ENCODE measurements at regions not wholly inside any gene's neighbourhood (a gene's known extent, or its start where the extent isn't known, plus 50 kb on each side); places are given as distances from the start of the nearest gene placed in this dataset.

DNA sequence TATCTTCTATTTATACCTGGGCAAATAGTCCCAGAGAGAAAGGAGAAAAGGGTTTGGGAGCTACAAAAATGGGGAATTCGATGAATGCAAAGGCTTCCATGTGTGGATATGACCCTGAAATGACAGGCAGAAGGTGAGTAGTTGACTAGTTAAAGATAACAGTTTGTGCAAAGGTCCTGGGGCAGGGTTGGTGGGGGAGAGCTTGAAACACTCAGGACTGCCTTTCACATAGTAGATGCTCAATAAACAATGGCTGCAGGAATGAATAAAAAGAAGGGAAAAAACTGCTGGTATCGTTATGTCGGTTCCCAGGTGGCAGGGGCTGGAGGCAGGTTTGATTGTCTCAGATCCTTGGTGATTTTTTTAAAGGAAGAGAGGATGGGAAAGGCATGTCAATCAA, 445.5 kb downstream of the HAPSTR1 start:
- DNase-seq: no peak

DNA sequence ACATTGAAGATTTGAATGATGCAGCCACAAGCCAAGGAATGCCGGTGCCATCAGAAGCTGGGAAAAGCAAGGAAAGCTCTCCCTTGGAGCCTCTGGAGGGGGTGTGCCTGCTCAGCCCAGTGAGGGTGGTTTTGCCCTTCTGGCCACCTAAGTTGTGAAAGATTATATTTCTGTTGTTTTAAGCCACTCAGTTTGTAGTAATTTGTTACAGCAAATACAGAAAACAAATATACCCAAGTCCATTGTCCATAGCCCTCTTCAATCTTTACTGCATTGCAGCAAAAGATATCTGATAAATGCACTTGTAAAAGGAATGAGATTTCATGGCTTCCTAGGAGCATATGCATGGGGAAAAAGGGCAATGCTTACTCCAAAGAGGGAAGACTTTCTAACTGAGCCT, 447.9 kb downstream of the HAPSTR1 start:
- no peak for DNase-seq

DNA sequence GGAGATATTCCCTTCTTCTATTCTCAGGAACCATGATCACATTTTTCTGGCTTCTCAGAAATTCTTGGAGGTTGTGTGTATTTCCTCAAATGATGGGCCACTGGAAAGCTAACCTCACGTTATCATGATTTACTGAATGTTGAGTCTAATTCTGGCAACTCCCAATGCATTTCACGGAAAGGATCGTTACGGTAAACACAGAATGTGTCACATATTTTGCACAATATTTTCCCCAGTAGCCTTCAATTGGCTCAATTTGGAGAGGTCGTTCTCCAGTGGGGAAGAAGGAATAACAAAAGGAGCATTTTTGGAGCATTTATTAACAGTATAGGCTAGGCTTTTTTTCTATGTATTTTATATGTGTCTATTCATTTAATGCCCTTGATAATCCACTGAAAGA, 450.3 kb downstream of the HAPSTR1 start:
- DNase-seq: no peak

DNA sequence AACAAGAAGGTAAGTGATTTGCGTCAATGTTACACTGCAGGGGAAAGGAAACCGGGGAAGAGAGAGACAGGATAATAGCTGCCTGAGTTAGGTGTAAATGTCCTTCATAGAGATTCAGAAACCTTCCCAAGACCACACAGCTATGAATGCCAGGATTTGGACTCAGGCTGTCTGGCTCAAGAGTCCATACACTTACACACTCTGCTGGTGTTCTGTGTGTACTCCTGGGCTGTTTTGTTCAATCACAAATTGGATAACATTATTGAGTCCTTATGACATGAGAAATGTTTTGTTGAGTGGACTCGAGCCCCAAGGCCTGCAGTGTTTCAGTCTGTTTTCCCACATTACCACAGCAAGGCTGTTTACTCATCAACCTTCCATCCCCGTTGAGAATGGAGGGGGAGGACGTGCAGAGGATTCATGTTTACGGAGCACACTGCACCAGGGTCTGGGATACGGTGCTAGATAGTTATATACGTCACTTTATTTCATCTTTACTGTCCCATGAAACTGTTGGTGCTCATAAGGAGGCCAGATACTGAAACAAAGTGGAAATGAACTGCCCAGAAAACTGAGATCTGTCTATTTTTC, 450.8 kb downstream of the HAPSTR1 start:
- DNase-seq: no peak

DNA sequence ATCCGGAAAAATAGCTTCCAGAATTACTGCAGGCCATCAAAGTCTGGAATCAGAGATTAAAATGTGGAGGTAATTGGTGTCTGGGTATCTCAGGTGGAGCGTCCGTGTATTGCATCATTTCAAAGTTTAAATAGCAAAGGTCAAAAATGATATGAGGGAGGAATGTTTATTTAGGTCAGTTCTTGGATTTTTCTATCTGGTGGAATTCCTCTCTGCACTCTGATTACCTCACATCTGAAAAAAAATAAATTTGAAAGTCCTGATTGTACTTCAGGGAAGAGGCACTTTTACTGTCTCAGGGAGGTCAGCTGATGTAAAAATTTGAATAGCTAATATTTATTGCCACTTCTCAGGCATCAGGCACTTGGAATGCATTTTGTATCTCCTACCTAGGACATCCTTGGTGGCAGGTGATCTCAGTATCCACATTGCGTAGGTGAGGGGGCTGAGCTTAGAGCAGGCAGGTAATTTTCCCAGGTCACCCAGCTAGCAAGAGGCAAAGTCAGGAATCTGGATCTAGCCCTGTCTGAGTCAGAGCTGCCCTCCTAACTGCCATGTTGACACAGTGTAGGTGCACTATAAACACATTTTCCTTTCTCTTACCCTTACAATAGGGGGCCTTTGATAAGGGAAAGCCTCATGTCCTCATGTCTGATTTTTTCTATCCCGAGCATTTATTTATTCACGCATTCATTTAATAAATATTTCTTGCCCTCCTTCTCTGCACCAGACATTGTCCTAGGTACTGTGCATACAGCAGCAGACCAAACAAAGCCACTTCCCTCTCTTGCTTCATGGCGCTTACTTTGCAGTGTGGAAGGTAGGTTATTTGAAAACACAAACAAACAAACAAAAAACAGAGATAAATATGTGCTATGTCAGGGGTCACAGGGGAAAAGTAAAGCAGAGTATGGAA, 454.3 kb downstream of the HAPSTR1 start:
- no peak for DNase-seq

DNA sequence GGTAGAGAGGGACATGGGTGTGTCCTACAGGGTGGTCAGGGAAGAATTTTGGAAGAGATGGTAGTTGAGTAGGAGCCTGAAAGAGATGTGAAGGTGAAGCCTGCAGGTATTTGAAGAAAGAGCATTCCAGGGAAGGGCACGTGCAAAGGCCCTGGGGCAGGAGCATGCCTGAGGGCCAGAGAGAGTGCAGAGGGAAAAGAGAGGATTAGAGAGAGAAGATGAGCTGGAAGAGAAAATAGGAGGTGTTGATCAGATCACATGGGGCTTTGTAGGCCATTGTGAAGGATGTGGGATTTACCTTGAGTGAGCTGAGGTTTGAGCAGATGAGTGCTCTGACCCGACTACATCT, 455.0 kb downstream of the HAPSTR1 start:
- DNase-seq: no peak

DNA sequence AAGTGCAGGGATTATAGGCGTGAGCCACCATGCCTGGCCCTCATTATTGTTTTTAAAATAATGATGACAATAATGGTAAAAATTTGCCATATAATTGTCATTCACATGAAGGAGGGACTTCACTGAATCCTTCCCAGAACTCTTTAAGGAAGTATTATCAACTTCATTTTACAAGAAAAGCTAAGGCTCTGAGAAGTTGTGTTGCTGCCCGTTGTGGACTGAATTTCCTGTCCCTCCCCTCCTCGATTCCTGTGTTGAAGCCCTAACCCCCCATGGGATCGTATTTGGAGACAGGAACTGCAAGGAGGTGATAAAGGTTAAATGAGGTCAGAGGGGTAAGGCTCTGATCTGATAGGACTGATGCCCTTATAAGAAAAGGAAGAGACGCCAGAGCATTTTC, 458.0 kb downstream of the HAPSTR1 start:
- no peak for DNase-seq

DNA sequence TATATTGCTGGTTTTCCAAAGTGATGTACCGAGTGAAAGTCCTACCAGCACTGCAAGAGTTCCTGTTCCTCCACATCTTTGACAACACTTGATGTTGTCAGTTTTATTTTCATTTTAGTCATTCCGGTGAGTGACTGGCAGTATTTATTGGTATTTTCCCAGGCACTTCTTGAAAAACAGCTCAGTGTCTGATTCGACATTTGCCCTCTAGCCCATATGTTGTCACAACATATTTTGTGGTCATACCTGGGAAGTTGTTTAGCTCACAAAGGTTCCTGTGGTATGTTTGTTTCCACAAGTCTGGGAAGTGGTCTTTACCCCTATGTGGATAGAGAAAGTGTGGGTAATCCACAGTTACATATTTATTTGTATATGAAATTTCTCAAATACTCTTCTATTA, 463.6 kb downstream of the HAPSTR1 start:
- DNase-seq: no peak

DNA sequence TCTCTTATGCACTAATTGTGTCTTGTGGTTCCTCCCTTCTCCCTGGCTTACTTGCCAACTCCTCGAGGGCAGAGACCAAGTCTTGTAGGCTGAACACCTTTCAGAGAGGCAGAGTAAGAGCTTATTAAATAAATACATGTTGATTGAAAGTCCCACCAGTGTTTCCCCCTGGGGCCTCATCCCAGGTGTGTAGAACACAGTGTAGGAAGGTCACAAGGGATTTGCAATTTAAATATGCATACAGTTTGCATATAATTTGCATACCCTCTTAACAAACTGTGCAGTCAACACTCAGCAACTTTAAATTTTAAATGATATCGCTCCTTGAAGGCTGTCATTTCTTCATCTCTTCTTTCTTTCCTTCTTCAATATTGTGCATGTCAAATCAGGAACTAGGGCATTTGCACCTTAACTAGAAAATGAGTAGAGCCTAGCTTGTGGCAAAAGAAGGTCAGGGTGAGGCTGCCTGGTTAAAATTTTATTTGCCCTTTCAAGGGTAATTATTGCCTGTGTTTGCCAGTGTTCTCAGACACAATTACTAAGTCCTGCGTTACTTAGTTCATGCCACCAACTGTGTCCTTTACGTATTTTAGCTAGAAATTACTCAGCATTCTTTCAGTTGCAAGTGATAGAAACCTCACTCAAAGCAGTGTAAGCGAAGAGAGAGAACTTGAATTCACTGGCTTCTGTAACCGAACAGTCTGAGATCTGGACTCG, 465.7 kb downstream of the HAPSTR1 start:
- DNase-seq: no peak

DNA sequence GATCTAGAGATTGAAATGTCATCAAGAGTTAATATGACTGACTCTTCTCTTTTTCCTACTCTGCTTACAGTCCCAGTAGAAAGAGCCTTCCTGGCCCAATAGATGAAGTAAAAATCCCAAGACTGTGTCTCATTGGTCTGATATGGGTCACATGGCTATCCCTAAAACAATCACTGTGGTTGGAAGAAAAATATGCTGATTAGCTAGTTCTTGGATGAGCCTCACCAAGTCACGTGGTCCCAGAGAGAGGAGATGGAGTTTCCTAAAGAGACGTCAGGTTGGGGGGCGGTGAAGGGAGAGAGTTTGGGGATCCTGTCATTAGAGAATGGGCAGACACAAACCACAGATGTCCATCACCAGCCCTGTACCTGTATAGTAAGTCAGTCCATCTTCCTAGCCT, 466.3 kb downstream of the HAPSTR1 start:
- no peak for DNase-seq

DNA sequence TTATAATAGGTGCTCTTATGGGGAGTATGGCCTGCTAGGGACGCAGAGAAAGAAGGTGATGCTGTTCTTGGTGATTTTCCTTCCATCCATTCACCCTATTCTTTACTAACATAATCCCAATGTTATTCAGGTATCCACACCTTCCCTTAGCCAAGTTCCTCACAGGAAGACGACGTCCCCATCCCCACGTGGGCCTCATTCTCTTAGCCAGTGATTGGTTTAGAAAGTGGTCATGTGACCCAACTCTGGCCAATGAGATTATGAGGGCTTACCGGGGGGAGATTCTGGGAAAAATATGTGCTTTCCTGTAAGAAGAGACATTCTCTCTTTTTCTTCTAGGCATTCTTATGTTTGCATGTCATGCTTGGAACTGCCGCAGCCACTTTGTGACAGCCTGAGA, 474.7 kb downstream of the HAPSTR1 start:
- DNase-seq: no peak

DNA sequence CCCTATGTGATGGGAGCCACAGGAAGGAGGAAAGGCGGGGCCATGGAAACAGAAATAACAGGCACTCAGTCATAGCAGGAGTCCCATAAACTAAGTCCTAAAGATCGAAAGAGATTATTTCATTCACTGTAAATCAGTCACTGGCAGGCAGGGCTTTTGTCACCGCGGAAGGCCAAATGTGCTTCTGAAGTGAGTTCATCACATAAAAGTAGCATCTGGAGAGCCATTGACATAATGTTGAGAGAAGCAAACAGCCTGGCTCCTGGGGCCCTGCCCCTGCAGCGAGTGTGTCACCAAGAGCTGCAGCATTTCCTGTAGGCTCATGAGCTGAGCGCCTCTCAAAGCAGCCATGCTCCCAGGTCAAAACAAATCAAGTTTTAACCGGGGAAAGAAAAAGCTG, 476.2 kb downstream of the HAPSTR1 start:
- DNase-seq: no peak

DNA sequence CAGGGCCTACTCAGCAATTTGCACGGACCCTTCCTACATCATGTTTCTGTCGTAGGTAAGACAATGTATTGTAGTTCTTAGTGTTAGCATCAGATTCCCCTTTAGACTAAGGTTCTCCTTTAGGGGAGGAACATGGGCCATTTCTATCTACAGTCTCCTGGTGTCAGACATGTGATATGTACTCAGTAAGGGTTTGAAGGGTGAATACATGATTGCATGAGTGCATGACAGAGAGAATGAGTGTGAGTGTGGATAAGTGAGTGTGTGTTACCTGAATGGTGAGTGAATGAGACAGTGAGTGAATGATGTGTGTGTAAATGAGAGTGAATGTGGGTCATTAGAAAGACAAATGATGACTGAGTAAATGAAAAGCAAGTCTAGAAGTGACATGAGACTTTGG, 476.8 kb downstream of the HAPSTR1 start:
- no peak for DNase-seq

DNA sequence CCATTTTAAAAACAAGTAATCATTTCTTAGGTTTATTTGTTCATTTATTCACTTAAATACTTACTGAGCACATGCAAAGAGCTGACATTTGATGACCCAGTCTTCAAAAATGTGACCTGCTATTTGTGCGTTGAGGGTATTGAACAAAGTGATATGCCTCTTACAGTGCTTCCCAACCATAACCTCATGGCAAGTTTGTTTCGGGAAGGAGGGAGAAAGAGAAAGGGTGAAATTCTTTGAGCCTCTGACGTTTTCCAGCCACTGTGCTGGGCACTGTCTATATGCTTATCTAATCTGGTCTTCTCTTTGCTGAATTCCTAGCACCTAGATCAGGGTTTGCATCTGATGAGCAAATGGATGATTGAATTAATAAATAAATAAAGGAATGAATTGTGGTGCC, 479.1 kb downstream of the HAPSTR1 start:
- DNase-seq: no peak

DNA sequence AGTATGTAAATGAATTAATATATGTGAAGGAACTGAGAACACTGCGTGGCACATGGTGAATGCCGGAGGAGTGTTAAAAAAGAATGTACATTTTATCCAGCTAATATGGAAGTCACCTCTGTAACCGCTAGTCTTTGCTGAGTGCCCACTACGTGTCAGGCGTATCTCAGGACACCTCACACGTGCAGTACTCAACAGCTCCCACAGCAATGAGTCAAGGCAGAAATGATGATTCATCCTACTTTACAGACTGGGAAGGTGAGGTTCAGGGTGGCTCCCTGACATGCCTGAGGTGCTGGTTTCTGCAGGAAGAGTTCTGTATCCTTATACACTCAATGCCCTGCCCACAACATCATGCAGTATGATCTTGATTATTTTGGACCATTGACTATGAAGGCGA, 487.0 kb downstream of the HAPSTR1 start:
- DNase-seq: no peak

DNA sequence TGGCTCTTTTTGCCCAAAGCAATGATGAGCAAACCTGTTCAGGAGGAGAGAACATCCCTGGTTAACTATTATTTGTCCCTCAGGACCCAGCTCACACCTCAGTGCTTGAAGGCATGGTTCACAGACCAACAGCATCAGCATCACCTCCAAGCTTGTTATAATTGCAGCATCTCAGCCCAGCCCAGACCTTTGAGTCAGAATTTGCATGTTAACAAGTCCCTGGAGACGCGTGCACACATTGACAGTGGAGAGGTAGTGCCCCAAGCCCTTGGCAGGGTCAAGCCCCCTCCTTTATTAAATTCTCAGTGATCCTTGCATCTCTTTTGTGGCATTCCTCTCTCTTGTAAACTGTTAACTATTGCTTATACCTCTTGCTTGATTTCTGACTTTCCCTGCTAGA, 488.6 kb downstream of the HAPSTR1 start:
- no peak for DNase-seq

DNA sequence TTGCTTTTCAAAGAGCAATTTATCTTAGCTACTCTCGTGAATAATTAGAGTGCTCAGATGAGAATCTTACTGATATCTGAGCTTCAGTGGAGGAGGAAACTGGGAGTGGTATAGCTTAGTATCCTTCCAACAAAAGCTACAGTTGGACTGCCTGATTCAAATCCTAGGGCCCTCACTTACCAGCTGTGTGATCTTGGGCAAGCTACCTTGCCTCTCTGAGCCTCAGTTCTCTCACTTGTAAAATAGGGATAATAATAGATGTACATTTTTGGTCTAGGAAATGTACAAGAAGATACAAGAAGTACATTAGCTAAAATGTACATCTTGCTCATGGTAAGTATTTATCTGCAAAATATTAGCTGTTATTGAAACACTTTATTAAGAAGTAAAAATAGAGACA, 502.0 kb downstream of the HAPSTR1 start:
- no peak for DNase-seq

DNA sequence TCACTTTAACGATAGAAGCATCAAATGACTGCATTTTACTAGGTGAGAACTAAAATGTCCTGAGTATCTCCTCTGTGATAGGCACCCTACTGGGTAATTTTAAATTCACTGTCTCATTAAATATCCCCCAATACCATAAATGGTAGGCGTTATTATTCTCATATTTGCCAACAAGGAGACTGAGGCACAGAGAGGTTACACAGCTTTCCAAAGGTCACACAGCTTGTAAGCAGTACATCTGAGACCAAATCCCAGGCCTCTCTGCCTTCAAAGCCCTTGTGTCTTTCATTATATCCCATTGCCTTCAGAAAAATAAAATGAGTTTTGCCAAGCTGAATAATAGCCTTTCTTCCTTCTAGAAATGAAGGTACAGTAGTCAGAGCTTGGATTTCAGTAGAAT, 502.6 kb downstream of the HAPSTR1 start:
- no peak for DNase-seq

DNA sequence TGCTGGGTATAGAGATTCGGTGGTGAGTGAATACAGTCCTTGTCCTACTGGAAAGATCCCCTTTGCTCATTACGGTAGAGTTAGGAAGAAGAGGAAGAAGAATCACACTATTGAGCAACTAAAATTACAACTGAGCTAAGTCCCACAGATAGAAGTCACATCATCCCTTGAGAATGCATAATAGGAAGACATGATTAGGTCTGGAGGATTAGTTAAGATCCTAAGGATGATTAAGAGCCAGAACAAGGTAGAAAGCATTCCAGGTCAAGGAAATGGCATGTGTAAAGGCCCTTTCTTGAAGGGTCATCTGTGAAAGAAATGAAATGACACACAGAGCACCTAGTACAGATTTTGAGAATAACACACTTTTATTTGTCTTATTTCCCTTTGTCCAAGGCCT, 503.5 kb downstream of the HAPSTR1 start:
- DNase-seq: no peak

DNA sequence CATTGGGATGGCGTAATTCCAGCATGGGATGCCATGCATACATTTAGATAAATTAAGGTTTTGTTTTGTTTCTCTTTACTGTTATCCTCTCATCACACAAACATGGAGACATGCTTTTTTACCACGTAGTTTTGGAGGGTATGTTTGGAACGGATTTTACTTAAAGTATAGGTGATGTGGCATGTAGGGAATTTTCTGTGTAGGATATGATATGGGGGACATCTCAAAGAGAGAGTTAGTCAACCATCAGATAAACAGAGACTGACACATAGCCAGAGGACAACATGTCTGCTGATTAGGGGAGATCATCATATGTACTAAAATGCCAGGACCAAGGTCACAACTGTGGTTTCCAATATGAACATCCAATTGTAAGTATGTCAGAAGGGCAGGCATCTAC, 503.9 kb downstream of the HAPSTR1 start:
- DNase-seq: no peak

DNA sequence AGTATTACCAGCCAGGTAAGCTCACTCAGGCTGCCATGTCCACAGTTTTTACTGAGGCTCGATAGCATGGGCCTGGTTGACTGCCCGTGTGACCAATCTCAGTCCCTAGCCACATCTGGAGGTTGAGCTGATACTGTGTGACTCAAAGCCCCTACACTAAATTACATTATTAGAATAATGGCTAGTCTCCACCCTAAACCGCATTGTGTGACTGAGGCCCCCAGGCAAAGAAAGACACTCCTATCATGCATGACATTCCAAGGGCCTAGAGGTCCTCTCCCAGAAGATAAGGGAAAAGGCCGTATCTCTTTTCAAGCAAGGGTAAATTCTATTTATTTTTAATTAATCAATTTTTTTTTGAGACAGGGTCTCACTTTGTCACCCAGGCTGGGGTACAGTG, 505.3 kb downstream of the HAPSTR1 start:
- no peak for DNase-seq

DNA sequence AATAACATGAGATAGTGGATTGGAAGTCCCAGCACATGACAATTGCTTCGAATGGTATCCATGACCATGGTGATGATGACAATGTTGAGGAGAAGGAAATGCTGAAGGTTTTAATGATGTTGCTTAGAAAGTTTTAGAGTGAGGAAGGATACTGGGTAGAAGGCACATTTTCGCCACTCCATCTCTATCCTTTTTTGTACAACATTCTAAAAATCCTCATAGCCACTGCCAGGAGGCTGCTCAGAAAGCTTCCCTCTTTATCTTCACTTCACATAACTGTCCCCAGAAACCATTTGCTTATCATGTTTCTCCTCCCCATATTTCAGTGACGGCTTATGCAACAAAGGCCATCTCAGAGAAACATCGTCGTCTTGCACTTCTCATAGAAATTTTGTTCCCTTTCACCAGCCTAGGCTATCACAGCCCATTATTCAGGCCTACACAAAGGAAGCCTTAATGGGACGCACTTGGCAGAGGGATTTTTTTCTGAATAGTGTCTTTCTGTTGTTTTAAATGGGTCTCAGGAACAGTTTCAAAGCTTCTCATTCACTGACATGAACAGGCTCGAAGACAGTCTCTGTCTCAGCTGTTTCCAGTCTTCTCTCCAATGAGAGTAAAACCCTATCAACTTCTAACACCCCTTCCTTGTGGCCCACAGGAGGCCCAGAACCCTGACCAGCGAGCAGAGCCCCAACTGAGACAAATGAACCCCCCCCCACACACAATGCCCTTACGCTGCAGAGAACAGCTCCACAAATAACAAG, 506.7 kb downstream of the HAPSTR1 start:
- no peak for DNase-seq

DNA sequence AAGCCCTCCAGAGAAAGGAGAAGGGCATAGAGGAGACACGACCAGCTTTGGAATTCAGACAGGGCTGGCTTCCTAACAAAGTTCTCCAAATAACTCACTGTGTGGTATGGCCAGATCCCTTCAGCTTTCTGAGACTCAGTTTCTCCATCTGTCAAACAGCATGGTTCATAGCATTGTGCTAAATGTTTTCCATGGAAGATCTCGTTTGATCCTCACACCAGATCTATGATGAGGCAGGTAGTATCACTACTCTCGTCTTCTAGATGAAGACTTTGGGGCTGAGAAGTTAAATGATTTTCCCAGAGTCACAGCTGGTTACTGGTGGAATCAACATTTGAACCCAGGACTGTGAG, 507.3 kb downstream of the HAPSTR1 start:
- no peak for DNase-seq
